DMS53 (cell line): ENCODE measurements at regions not wholly inside any gene's neighbourhood (a gene's known extent, or its start where the extent isn't known, plus 50 kb on each side); places are given as distances from the start of the nearest gene placed in this dataset.
A peak's percentile ranks its signal among the peaks of the same experiment; 100 is the strongest.

Experiments used
- DNase-seq: peaks from one replicate; lab custom pipeline; 2025; lab: John Stamatoyannopoulos, UW

DNA sequence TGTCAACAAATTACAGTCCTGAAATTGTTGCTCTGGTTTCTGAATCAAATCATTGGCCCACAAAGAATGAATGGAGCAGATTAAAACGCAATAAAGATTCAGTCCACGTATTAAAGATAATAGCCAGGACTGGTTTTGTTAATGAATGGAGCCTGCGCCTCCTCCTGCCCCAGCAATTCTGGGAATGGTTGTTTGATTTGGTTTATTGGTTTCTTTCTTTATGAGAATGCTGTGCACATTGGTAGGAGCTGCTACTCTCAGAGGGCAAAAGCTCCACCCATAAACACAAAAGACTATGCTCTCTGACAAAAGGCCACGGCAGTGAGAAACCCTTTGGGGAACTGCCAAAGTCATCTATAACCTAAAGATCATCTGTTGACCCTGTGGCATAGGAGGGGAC is 261.1 kb downstream of the ABHD5 start:
- DNase-seq: no peak

GRCh38 chr3:43953380-43953779 is 262.6 kb downstream of the ABHD5 start:
- no peak for DNase-seq

DNA sequence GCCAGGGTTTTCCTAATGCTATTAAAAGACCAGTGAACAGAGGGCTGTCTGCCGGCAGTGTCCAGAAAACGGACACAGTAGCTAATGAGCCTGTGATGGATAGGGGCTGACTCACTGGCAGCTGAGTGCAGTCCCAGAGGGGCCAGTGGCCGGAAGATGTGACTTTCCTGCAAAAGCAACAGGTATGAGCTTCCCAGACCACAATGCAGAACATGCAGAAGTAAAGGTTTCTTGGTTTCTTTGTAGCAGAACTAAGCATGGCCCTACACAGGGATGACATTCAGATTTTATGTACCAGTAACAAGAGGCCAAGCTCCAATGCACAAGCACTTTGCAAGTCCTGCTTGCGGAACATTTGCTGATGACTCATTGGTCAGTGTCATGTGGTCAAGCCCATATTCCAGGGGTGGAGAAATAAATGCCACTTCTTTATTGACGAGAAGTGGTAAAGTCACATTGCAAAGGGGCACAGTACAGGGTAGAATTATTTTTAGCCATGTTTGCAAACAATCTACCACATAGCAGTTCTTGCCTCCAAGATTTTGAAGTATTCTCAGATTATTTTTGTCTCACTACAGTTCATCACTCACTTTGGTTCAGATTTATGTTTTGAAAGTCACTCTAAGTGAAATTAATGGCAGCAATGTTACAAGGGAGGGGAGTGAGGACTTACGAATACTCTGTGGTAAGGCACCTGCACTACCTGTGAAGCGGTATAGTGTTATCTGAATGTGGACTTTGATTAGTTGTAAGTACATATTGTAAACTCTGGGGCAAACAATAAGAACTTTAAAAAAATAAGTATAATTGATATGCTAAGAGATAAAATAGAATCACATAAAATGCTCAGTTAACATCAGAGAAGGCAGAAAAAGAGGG is 263.3 kb downstream of the ABHD5 start:
- DNase-seq: peak; percentile 57

DNA sequence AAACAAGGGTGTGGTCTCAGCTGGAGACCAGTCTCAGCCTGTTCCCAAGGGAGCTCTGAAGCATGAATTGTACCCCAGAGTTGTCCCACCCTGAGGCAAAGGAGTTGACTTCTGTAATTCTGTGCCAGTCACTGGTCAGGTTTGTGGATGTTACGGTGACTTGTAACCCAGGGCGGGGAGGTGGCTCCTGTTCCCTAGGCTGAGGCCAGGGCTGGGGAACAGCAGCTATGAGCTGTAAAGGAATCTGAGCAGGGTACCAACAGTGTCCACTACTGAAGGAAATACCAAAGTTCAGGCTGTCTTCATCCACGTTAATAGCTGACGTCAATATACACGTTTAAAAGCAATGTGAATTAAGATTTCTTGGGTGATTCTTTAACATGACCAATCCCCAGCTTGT is 266.2 kb downstream of the ABHD5 start:
- no peak for DNase-seq

- no peak for DNase-seq
Measured at GRCh38 chr3:43957553-43957952, 266.8 kb downstream of the ABHD5 start.

DNA sequence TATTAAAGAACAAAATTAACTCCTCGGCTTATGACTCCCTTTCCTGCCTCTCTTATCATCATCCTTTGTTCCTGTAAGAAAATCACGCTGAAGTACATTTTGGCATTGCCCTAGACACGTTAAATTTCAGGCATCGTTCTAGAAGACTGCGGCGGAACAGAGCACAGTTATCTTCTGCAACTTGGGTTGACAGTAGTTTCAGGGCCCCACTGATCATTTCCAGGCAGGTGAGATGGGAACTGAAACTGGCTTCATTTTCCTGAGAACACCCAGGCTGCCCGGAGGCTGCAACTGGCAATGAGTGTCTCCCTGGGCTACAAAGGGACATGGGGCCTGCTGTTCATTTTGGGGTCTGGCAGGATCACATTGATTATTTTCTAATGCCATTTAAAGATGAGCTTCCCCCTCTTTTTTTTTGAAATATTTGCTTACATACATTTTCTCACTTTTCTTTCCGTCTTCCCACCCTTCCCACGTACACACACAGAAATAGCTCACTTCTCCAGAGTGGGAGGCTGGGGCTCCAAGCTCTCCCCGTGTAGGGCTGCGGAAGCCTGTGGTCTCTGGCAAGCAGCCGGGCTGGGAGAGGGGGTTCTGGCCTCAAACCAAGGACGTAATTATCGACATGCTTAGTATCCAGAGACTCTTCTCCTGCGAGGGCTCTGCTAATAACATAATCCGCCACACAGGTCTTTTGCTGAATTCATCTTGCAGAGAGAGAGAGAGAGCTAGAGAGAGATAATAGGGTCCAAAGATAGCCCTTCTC is 267.4 kb downstream of the ABHD5 start:
- no peak for DNase-seq

DNA sequence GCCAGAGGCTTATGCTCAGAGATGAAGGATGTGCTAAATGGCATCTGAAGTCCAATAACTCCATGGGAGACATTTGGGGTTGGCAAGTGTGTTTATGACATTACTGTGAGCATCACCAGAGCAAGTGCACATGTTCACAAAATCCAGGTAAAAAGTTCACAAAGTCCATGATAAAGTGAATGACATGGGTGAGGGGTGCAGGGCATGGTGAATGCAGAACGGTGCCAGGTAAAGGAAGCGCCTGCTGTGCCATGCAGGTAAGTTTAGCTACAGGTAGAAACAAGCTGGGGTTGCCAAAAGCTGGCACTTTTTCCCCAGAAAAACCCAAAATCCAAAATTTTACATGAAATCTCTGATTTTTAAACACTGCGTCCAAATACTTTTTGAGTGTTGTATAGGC is 268.2 kb downstream of the ABHD5 start:
- DNase-seq: no peak

- no peak for DNase-seq
Measured at GRCh38 chr3:43959498-43960447, 269.0 kb downstream of the ABHD5 start.

DNA sequence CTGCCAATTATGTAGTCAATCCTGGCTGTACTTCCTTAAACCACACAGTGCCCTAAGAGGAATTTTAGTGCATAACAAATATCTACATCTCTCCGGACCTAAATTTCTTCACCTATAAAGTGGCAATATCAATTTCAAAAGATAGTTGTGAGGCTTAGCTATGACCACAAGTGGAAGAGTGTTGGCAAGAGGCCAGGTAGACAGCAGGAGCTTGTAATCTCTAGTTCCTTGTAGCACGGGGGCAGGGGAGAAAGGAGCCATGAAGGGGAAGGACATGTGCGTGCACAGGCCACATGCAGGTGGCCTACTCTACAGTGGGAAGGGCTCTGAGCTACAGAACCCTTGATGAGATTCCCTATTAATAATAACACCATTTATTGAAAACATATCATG is 269.7 kb downstream of the ABHD5 start:
- peak; percentile 49 for DNase-seq

- no peak for DNase-seq
Measured at GRCh38 chr3:43962043-43962442, 271.3 kb downstream of the ABHD5 start.

- DNase-seq: no peak
Measured at GRCh38 chr3:43963208-43963607, 272.5 kb downstream of the ABHD5 start.

DNA sequence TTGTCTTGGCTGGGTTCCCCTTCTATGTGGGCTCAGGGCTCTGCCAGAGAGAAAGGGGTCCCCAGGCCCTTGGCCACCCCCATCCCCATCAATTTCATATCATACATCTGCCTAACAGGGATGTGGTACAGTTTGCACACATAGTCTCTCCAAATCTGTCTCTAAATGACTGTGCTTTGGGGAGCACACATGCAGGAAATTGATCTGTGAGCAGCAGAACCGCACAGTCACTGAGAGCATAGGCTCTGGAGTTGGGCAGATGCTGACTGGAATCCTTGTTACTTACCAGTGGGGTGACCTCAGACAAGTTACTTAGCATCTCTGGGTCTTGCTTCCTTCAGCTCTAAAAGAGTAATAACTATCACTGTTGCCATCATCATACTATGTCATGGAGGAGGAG is 273.9 kb downstream of the ABHD5 start:
- no peak for DNase-seq

GRCh38 chr3:43965656-43966055 is 274.9 kb downstream of the ABHD5 start:
- no peak for DNase-seq

DNA sequence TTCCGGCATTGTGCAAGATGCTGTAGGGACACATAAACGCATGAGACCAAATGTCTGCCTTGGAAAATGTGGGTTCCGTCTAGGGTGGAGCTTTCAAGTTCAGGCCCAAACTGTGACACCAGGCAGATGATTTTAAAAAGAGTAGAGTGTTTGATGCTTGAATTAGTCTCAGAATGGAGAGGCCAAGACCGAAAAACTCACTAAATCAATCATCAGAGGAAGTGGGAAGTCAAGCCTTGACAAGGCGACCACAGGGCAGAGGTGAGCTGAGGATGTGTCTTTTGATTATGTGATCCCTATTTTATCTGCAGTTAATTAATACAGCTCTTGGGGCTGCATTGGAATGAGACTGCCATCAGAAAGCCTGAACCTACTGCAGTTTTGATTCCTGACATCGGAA is 275.4 kb downstream of the ABHD5 start:
- no peak for DNase-seq

DNA sequence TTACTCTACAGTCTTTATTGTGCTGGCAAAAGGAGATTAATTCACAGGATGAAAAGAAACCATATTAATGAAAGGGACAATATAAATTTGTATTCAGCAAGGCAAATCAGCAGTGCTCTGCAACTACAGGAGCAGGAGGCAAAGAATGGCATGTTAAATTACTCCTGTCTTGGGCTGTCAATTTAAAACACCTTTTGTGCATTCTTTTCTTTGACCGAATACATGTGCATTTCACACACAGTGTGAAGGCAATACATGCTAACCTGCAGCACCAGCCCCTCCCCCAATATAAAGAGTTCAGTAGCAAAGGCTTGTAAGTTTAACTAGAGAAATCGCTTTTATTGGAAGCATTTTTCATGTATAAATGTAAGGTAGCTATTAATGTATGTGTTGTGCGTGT is 275.2 kb upstream of the TOPAZ1 start:
- no peak for DNase-seq

GRCh38 chr3:43968465-43968864 is 273.2 kb upstream of the TOPAZ1 start:
- DNase-seq: peak; percentile 12

- no peak for DNase-seq
Measured at GRCh38 chr3:43969944-43970343, 271.7 kb upstream of the TOPAZ1 start.

- no peak for DNase-seq
Measured at GRCh38 chr3:43970351-43970750, 271.3 kb upstream of the TOPAZ1 start.

DNA sequence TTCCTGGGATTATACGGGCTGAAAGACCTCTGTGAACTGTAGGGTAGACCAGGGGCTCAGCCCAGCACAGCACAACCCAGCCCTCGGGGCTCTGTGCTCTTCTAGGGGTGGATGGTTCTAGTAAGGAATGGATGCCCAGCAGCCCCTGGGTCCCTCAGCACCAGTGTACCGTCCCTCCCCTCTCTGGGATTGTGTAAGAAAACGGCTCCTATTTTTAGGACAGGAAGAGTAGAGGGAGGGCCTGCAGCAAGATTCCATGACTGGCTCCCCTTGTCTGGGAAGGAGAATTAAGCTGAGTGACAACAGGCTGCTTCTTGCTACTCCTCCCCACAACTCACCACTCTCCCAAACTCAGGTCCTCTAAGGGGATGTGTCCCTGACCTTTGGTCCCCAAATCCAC is 270.8 kb upstream of the TOPAZ1 start:
- no peak for DNase-seq

DNA sequence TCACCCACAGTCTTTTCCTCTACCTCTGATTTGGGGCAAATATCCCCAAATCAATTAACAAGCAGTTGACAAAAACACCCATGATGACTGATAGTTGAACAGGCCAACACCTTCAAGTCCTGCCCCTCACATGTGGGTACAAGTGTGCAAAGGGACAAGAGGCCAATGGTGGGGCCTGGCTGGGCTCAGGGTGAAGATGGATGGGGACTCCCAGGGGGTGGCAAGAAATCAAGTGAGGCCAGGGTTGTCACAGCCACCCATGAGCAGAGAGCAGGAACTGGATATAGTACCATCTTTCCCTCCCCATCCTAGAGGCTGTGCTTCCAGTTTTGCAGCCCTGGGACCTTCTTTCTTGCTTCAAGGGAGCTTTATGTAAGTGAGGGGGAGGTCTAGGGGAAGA is 270.2 kb upstream of the TOPAZ1 start:
- DNase-seq: no peak

DNA sequence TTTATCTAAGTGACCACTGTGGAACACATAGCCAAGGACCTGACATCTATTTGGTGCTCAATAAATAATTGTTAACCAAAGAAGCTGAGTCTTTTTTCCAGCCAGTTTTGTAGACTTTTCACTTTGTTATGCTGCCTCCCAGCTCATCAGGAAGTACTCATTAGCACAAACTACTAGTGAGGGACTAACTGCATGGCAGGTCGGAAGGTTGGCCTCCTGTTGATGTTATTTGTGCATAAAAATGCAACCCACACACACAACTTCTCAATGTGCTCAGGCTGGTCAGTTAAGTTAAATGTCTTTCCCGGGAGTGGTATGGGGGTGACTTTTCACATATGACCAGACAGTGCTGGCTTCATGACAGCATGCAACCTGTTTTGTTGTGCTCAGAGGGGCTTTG is 263.0 kb upstream of the TOPAZ1 start:
- DNase-seq: no peak

- no peak for DNase-seq
Measured at GRCh38 chr3:43979645-43980044, 262.0 kb upstream of the TOPAZ1 start.
